Aorta (tissue), 5 donors: ENCODE measurements at regions not wholly inside any gene's neighbourhood (a gene's known extent, or its start where the extent isn't known, plus 50 kb on each side); places are given as distances from the start of the nearest gene placed in this dataset.

Source experiments
- ATAC-seq: fragments of 200-7000 bp; cut with Tn5 transposase; one replicate; pipeline ENCODE4 v1.9.1; 2022; ENCODE audit warnings: moderate library complexity; ENCODE audit not compliant: low FRiP score
- DNase-seq, 2 donors: peaks; one replicate each; pipeline ENCODE4 v3.0.0-alpha.2; 2020
- H3K27ac ChIP-seq, 2 donors: one replicate each; pipeline ENCODE4 v1.5.1; 2013; ENCODE audit warnings: low read length in 2 of 2, mild to moderate bottlenecking in 2 of 2, moderate library complexity in 2 of 2, control low read depth in 1 of 2, inconsistent platforms in 1 of 2, low read depth in 1 of 2
- H3K27me3 ChIP-seq, 2 donors: one replicate each; pipeline ENCODE4 v1.6.1; 2013; ENCODE audit warnings: control low read depth in 1 of 2, low read length in 1 of 2, mild to moderate bottlenecking in 1 of 2, moderate library complexity in 1 of 2; ENCODE audit not compliant: insufficient read depth in 2 of 2, control insufficient read depth in 1 of 2
- H3K36me3 ChIP-seq, 2 donors: one replicate each; pipeline ENCODE4 v1.6.1; 2013; ENCODE audit warnings: control low read depth in 1 of 2, low read length in 1 of 2, mild to moderate bottlenecking in 1 of 2; ENCODE audit not compliant: insufficient read depth in 2 of 2, control insufficient read depth in 1 of 2
- H3K4me1 ChIP-seq, 2 donors: one replicate each; pipeline ENCODE4 v1.6.1; 2013; ENCODE audit warnings: low read length in 2 of 2, control low read depth in 1 of 2, mild to moderate bottlenecking in 1 of 2, moderate library complexity in 1 of 2; ENCODE audit not compliant: insufficient read depth in 2 of 2, control insufficient read depth in 1 of 2
- H3K4me3 ChIP-seq, 2 donors: one replicate each; pipeline ENCODE4 v1.5.1; 2013; ENCODE audit warnings: low read length in 2 of 2, control low read depth in 1 of 2, mild to moderate bottlenecking in 1 of 2
- H3K9me3 ChIP-seq: one replicate; pipeline ENCODE4 v1.6.1; 2013; ENCODE audit warnings: mild to moderate bottlenecking, low read length; ENCODE audit not compliant: control insufficient read depth
- WGBS, 2 donors: extraction: QIAGEN DNeasy Blood & Tissue Kit; methylation state at CpG; one replicate each; pipeline ENCODE4 v1.1.7; 2013; 5-methylcytosine and 5-hydroxymethylcytosine counted together
- intact Hi-C, 2 donors: fragments of 100-400 bp; cut with DNase I; formaldehyde crosslinking; loops; one replicate each; pipeline versions ENCODE4 v1.14.2 to v1.15.0; 2022
- donor health status: healthy with polysubstance abuse.
- donor health status: Bipolar disorder and iron deficiency.
- donor health status: DM: no; HTN: no; CAD: no.
- donor health status: DM: no; HTN: no; CAD: no.
- donor health status: DM: yes; HTN: yes; CAD: no.

DNA sequence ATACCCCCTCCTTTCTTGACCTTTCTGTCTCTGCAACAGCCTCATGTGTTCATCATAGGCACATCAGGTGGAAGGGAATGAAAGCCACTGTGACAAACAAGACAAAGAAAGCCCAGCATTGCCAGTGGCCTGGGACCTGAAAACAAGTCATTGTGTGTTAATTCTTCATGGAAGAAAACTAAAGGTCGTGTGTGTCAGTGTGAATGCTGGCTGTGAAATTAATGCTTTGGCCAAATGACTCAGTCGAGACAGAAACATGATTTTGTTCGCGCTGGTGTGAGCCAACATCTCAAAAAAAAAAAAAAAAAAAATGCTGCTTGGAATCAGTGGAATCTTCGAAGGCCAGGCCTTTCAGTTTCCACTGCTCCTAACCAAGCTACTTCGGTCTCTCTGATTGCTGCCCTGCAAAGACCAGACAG is 386.5 kb upstream of the PROK2 start:
- no peaks in the 10 kb centered on the region for H3K36me3 ChIP-seq
- peak overlapping the region; percentile 10 to 99 for H3K27ac ChIP-seq
- ATAC-seq (peak; percentile 70), DNase-seq (no peak)
- H3K4me1 ChIP-seq: peaks cover 8 to 19% of the 10 kb centered on the region in 2 donors
- H3K27me3 ChIP-seq: no peaks in the 10 kb centered on the region
- H3K4me3 ChIP-seq: no peak overlapping the region
- H3K9me3 ChIP-seq: no peaks in the 10 kb centered on the region
- intact Hi-C loops: loop anchor here in 1 of 2 donors (1.0 to 10.0 kb wide), 2 partner anchors 16 to 73 kb away; no protein-coding TSS in a partner anchor
- 5 to 7% methylated on average over 6 of the region's 6 CpGs for WGBS, 2 donors

DNA sequence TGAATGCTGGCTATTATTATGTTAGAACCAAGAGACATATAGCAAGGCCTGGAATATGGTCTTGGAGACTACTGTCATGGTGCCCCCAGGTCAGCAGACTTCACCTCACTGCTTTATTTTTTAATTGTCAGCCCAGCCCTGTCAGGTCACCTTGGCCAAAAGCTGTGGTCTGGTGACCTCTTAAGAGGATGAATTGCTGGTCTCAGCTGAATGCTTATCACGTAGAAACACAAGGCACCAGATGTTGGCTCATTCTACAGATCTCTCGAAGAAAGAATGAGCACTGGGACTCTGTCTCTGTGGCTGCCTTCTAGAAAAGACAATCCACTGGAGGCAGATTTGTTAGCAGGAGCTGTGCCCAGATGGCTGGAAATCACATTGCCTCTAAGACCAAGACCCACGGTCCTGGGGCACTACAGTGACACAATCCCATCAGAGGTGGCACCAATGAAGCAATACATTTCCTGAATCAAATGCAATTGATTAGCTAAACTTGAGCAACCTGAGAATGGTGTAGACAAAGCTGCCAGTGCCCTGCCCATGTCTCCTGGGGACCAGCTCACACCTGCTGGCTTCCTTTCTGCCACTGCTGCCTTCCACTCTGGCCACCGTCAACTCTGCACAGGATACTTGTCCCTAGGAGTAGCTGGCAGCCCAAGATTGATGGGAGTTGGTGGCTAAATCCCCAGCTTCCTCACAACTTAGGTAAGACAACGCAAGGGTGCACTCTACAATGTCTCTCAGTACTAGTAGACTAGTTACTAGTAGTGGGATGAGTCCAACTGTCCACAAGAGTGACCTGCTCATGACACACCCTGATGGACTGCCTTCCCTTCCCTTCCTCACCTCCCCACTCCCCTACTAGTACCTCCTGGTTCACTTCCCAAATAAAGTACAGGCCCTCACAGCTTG is 384.9 kb upstream of the PROK2 start:
- Histone ChIP-seq H3K27me3 (no peaks in the 10 kb centered on the region), H3K4me1 (peaks cover 8 to 19% of the 10 kb centered on the region in 2 donors), H3K9me3 (no peaks in the 10 kb centered on the region), H3K4me3 (no peak overlapping the region), H3K36me3 (no peaks in the 10 kb centered on the region), H3K27ac (no peak overlapping the region)
- ATAC-seq: no peak
- intact Hi-C loops: loop anchor here in 1 of 2 donors (10.0 kb wide), 1 partner anchor 75 kb away; no protein-coding TSS in a partner anchor
- no peak for DNase-seq
- WGBS, 2 donors: 71 to 91% methylated on average over 5 of the region's 5 CpGs

DNA sequence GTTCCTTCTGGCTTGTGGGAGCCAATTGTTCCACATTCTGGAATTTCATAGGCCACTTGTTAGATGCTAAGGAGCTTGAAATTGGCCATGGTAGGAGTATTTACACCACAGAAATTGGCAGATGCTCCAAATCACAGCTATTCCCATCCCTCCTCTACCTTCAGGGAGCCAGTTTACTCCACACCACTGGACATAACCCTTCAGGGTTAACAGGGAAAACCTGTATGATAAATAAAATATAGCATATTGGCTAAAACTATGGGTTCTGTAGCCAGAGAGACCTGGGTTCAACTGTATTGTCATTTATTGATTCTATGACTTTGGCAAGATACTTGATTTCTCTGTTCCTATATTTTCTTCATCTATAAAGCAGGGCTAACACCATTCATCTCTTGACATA is 384.2 kb upstream of the PROK2 start:
- no peaks in the 10 kb centered on the region for H3K9me3 ChIP-seq
- no peak for DNase-seq
- intact Hi-C loops: no loop called here
- H3K27me3 ChIP-seq: no peaks in the 10 kb centered on the region
- no peak overlapping the region for H3K4me3 ChIP-seq
- H3K4me1 ChIP-seq: peaks cover 8 to 16% of the 10 kb centered on the region in 2 donors
- H3K27ac ChIP-seq: no peak overlapping the region
- H3K36me3 ChIP-seq: no peaks in the 10 kb centered on the region
- ATAC-seq: no peak

DNA sequence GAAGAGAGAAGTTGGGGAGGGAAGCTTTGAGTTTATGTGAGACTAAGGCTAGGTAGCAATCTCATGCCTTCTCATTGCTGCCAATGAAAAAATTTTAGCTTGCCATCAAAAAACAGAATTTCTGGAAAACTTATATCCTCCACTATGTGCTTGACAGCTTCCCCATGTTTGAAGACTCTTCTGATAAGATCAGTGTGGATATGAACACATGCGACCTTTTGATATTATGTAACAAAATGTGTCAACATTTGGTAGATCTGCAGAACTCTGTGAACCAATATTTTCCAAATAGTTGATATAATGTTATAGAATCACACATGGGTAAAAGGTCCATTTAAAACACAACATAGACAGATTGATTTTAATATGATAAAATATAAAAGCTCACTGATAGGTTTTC is 380.9 kb upstream of the PROK2 start:
- H3K4me3 ChIP-seq: no peak overlapping the region
- no peaks in the 10 kb centered on the region for H3K27me3 ChIP-seq
- H3K4me1 ChIP-seq: no peaks in the 10 kb centered on the region
- H3K27ac ChIP-seq: no peak overlapping the region
- 88 to 98% methylated on average over 1 of the region's 1 CpG for WGBS, 2 donors
- DNase-seq (no peak), ATAC-seq (no peak)
- intact Hi-C loops: no loop called here
- H3K36me3 ChIP-seq: no peaks in the 10 kb centered on the region
- no peaks in the 10 kb centered on the region for H3K9me3 ChIP-seq

DNA sequence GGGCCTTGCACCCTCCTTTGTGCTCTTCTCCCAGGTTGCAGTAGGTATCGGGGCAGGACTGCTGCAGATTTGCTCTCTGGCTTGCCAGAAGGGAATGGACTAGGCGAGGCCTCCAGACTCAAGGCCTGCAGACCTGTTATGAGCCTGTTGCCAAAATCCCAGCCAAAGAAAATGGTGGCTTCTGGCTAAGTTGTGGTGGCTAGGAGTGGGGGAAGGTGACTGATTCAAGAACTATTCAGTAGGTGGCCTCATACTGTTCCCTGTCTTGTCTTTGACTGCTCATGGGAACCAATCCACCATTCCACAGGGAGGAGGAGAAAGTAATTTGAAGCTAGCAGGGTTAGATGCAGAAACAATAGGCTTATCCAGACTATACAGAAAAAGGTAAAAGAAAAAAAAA is 380.4 kb upstream of the PROK2 start:
- no peak for DNase-seq
- ATAC-seq: no peak
- 47 to 60% methylated on average over 2 of the region's 2 CpGs for WGBS, 2 donors
- H3K27me3 ChIP-seq: no peaks in the 10 kb centered on the region
- no peaks in the 10 kb centered on the region for H3K4me1 ChIP-seq
- intact Hi-C loops: no loop called here
- H3K4me3 ChIP-seq: no peak overlapping the region
- no peaks in the 10 kb centered on the region for H3K36me3 ChIP-seq
- H3K9me3 ChIP-seq: no peaks in the 10 kb centered on the region
- no peak overlapping the region for H3K27ac ChIP-seq

DNA sequence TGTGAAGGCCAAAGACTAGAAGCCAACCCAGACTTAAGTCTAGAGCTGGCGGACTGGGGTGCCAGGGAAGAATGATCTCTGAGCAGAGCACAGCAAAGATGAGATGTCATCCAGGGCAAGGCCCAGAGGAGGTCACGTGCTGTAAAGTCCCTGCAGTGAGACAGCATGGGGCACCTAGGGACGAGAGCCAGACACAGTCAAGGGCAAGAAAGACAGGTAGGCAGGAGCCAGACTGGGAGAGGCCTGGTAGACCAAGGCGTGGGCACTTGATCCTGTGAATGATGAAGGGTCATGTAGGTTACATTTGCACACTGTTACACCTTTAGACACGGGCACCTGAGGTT is 379.7 kb upstream of the PROK2 start:
- H3K36me3 ChIP-seq: no peaks in the 10 kb centered on the region
- H3K27ac ChIP-seq: no peak overlapping the region
- H3K27me3 ChIP-seq: no peaks in the 10 kb centered on the region
- 96 to 99% methylated on average over 5 of the region's 5 CpGs for WGBS, 2 donors
- H3K4me3 ChIP-seq: no peak overlapping the region
- ATAC-seq (no peak), DNase-seq (no peak)
- intact Hi-C loops: no loop called here
- H3K4me1 ChIP-seq: no peaks in the 10 kb centered on the region
- no peaks in the 10 kb centered on the region for H3K9me3 ChIP-seq

DNA sequence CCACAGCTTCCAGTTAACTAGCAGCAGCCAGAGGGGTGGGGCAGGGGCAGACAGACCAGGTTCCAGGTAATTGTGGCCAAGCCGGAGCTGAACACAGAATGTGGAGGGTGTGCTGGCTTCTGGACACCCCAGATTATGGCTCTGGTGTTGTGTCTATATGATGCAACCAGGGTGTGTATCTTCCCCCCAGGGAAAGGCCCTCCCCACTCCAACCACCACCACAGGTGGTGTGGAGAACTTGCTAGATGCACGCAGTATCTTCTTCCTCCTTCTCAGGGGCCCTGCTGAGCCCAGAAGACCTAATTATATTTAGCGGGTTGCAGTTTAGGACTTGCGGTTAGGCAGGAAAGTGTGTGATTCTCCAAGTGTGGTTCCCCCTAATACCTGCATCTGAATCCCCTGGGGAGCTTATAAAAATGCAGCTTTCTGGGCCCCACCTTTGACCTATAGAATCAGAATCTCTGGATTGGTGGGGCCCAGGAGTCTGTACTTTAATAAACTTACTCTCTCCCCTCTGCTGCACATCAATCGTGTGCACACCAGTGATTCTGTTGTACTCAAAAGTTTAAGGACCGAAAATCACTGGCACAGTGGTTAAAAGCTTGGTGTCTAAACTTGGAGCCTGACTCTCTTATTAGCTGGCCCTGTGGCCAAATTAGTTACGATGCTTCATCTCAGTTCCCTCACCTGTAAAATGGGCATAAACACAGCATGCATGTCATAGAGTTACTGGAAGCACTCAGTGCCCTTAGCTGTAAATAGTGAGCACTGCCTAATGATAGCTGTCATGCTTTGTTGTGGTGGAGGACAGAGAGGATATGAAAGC is 379.1 kb upstream of the PROK2 start:
- intact Hi-C loops: no loop called here
- no peaks in the 10 kb centered on the region for H3K36me3 ChIP-seq
- no peaks in the 10 kb centered on the region for H3K4me1 ChIP-seq
- H3K4me3 ChIP-seq: no peak overlapping the region
- ATAC-seq (no peak), DNase-seq (no peak)
- no peaks in the 10 kb centered on the region for H3K27me3 ChIP-seq
- no peak overlapping the region for H3K27ac ChIP-seq
- WGBS, 2 donors: 96% methylated on average over 7 of the region's 7 CpGs
- no peaks in the 10 kb centered on the region for H3K9me3 ChIP-seq

DNA sequence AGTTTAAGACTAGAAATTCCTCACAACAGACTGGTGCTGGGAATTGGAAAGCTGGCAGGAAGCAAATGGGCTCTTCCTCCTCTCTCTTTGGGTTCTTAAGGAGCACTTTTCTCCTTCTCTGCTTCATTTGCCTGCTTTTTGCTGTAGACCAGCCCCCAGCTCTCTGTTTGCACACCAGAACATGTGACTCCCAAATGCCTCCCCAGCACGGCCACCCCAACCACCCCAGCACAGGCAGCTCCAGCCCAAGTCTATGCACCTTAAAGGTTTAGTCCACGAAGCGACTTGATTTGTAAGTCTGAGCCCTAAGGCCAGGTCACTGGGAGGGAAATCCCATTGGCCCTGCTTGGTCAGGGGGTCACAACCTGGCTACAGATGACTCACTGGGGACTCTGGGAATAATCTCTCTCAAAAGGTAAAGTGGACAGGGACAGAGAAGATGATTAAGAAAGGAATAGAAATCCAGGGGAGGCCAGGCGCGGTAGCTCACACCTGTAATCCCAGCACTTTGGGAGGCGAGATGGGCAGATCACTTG is 377.8 kb upstream of the PROK2 start:
- Histone ChIP-seq H3K27me3 (no peaks in the 10 kb centered on the region), H3K27ac (no peak overlapping the region), H3K36me3 (no peaks in the 10 kb centered on the region), H3K4me3 (no peak overlapping the region), H3K4me1 (no peaks in the 10 kb centered on the region), H3K9me3 (no peaks in the 10 kb centered on the region)
- DNase-seq (no peak), ATAC-seq (no peak)
- 98 to 99% methylated on average over 6 of the region's 6 CpGs for WGBS, 2 donors
- intact Hi-C loops: no loop called here
